Ovary (tissue), 7 donors: ENCODE measurements at regions not wholly inside any gene's neighbourhood (a gene's known extent, or its start where the extent isn't known, plus 50 kb on each side); places are given as distances from the start of the nearest gene placed in this dataset.

ENCODE experiments used
- DNase-seq, 5 donors: peaks; one replicate each; pipeline ENCODE4 v3.0.0-alpha.2; 2019 to 2020
- H3K27ac ChIP-seq, 2 donors: fragments of 200-600 bp; one replicate each; pipeline versions ENCODE4 v1.5.1 to v1.8.0; 2019 to 2022
- H3K27me3 ChIP-seq: fragments of 200-600 bp; one replicate; pipeline ENCODE4 v1.8.0; 2022
- H3K36me3 ChIP-seq: fragments of 200-600 bp; sonication (generic); one replicate; pipeline ENCODE4 v1.5.1; 2019
- H3K4me1 ChIP-seq: one replicate; pipeline ENCODE4 v1.8.1; 2013; ENCODE audit warnings: mild to moderate bottlenecking, moderate library complexity; ENCODE audit not compliant: insufficient read depth
- H3K4me3 ChIP-seq: fragments of 200-600 bp; sonication (generic); one replicate; pipeline ENCODE4 v1.5.1; 2017
- H3K9me3 ChIP-seq, 2 donors: fragments of 200-600 bp in 1 of 2; sonication (generic) in 1 of 2; one replicate each; pipeline versions ENCODE4 v1.5.1 to v1.8.1; 2013 to 2019; ENCODE audit warnings: mild to moderate bottlenecking in 1 of 2, moderate library complexity in 1 of 2
- EP300 ChIP-seq: sonication (generic); formaldehyde crosslinking; IDR thresholded peaks from one replicate; pipeline ENCODE4 v1.6.1; 2017; ENCODE audit warnings: antibody characterized with exemption
- POLR2A ChIP-seq: fragments of 450-650 bp; IDR thresholded peaks from one replicate; pipeline ENCODE4 v1.6.1; 2017; ENCODE audit warnings: antibody characterized with exemption, mild to moderate bottlenecking, moderate library complexity
- WGBS, 3 donors: extraction: QIAGEN DNeasy Blood & Tissue Kit in 1 of 3; methylation state at CpG; one replicate each; pipeline versions ENCODE4 v1.1.5 to v1.1.7; 2013 to 2017; 5-methylcytosine and 5-hydroxymethylcytosine counted together
- intact Hi-C, 4 donors: fragments of 100-400 bp; cut with DNase I; formaldehyde crosslinking; loops; one replicate each; pipeline versions ENCODE4 v1.11.0 to v1.15.1; 2022 to 2023
- TF ChIP-seq, protein P1 (sequence below), 3 donors: fragments of 450-650 bp in 2 of 3; fragments of 200-600 bp in 1 of 3; IDR thresholded peaks; one replicate each; pipeline versions ENCODE4 v1.5.1 to v1.8.0; 2016 to 2022; ENCODE audit warnings: antibody characterized with exemption in 3 of 3, mild to moderate bottlenecking in 1 of 3
- donor health status: DM: no; HTN: no; CAD: no; lungs with moderate emphysema.
- donor health status: DM: no; HTN: no; CAD: no.
- donor health status: Bipolar disorder and iron deficiency.
- donor health status: DM: no; HTN: no; CAD: no.
- donor health status: DM: yes; HTN: yes; CAD: no.

DNA sequence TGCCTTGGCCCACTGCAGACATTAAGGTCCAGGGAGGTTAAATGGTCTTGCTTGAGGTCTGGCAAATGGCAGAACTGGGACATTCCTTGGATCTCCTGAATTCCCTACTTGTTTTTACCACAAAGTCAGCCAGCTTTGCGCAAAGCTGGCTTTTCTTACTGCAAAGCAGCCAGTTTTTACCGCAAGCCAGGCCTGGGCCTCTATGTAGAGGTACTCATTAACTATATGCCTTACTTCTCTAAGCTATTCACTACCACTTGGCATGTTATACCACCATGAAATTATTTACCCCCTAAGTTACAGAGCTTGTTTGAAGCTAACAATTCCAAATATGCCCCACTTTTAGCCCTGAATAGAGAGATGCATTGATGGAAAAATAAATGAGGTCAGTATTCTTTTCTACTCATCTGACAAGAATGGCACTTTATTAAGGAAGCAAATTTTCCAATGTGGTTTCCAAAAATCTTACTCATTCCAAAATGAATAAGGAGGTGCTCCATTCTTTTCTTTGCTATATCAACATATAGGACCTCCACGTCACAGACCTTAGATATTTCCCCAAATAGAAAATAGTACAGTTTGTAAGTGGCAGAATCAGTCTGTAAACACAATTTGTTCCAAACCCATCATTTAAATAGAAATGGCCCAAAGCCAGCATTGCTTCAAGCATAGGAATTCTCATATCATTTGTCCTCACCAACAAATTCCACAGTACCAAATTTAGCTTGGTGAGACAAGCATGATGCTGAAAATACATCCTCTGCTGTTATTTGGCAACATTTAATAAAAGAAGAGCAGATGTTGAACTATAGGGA lies 143.9 kb upstream of the TSC22D1 start:
- no peak for DNase-seq
- no peaks in the 10 kb centered on the region for H3K36me3 ChIP-seq
- no peak overlapping the region for H3K27ac ChIP-seq
- H3K9me3 ChIP-seq = peaks cover 0 to 3% of the 10 kb centered on the region in 2 donors
- peaks cover 1% of the 10 kb centered on the region for H3K4me1 ChIP-seq
- H3K4me3 ChIP-seq = no peak overlapping the region
- no peaks in the 10 kb centered on the region for H3K27me3 ChIP-seq
- 45 to 75% (median 64%) methylated on average over 3 of the region's 3 CpGs for WGBS, 3 donors
- intact Hi-C loops = no loop called here
- TF ChIP-seq EP300 (no peak), POLR2A (no peak)
- TF ChIP-seq, protein P1, sequence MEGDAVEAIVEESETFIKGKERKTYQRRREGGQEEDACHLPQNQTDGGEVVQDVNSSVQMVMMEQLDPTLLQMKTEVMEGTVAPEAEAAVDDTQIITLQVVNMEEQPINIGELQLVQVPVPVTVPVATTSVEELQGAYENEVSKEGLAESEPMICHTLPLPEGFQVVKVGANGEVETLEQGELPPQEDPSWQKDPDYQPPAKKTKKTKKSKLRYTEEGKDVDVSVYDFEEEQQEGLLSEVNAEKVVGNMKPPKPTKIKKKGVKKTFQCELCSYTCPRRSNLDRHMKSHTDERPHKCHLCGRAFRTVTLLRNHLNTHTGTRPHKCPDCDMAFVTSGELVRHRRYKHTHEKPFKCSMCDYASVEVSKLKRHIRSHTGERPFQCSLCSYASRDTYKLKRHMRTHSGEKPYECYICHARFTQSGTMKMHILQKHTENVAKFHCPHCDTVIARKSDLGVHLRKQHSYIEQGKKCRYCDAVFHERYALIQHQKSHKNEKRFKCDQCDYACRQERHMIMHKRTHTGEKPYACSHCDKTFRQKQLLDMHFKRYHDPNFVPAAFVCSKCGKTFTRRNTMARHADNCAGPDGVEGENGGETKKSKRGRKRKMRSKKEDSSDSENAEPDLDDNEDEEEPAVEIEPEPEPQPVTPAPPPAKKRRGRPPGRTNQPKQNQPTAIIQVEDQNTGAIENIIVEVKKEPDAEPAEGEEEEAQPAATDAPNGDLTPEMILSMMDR (IDR thresholded peaks at IDR 0.05) = no peak

DNA sequence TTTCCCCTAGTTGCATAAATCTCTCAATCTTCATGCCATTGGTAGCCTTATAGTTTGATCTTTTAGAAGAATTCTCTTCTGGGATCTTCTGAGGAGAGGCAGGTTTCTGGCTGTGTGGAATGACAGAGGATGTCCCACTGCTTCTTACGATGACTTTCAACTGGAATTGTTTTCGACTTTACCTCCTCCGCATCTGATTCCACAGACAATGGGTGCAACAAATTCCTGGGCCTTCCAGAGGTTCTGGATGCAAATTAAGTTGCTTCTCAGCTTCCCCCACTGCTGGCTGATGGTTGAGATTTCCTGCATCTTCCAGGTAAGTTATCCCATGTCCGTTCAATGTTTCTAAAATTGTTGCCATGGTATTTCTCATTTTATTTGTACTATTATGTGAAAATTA lies 142.3 kb upstream of the TSC22D1 start:
- Histone ChIP-seq H3K36me3 (no peaks in the 10 kb centered on the region), H3K9me3 (peaks cover 0 to 3% of the 10 kb centered on the region in 2 donors), H3K27ac (no peak overlapping the region), H3K27me3 (no peaks in the 10 kb centered on the region), H3K4me1 (peaks cover 5% of the 10 kb centered on the region), H3K4me3 (no peak overlapping the region)
- TF ChIP-seq EP300 = no peak
- no peak for TF ChIP-seq POLR2A
- TF ChIP-seq, protein P1 (IDR thresholded peaks at IDR 0.05) = no peak
- WGBS, 3 donors = 87 to 92% (median 91%) methylated on average over 4 of the region's 4 CpGs
- no peak for DNase-seq
- intact Hi-C loops = no loop called here

DNA sequence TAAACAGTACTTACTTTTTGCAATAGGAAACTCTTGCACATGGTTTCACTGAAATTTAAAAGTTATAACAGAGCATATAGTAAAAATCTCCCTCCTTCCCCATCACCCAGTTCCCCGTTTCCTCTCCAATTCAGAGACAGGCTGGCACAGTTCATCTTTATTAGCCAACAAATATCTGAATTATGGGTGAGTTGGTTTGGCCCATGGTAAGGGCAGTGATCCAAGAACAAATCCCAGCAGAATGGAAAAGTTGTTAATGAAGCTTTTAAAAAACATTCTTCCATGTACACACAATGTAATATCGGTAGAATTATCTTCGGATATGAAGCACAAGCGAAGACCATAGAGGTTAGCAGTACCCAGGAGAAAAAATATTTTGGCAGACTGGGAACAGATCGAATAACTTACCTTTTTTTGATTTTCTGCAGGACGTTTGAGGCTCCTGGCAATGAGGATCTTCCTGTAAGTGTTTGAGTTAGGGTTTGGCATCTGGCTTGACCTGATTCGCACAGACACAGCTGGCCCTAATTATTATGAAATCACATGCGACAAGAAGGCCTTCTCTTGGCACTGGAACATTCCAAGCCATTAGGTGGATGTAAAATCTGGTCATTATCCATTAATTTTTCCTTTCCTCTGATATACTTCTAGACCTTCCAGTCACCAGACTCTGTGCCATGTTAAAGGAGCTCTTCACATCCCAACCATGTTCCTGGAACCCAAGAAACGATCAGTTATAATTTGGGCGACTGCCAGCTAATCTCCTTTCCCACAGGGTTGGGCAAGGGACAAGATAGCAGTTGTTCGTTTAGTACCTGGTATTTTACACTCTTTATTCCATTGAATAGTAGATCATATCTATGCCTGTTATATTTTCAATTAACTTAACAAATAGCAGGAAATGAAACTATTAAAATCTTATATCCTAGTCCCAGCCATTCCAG lies 139.4 kb upstream of the TSC22D1 start:
- no peak overlapping the region for H3K27ac ChIP-seq
- H3K4me1 ChIP-seq = peaks cover 5% of the 10 kb centered on the region
- H3K9me3 ChIP-seq = no peaks in the 10 kb centered on the region
- no peaks in the 10 kb centered on the region for H3K36me3 ChIP-seq
- intact Hi-C loops = no loop called here
- no peaks in the 10 kb centered on the region for H3K27me3 ChIP-seq
- H3K4me3 ChIP-seq = no peak overlapping the region
- WGBS, 3 donors = 36 to 51% (median 38%) methylated on average over 11 of the region's 11 CpGs
- DNase-seq = no peak
- no peak for TF ChIP-seq EP300
- no peak for TF ChIP-seq POLR2A
- TF ChIP-seq, protein P1 (IDR thresholded peaks at IDR 0.05) = no peak

DNA sequence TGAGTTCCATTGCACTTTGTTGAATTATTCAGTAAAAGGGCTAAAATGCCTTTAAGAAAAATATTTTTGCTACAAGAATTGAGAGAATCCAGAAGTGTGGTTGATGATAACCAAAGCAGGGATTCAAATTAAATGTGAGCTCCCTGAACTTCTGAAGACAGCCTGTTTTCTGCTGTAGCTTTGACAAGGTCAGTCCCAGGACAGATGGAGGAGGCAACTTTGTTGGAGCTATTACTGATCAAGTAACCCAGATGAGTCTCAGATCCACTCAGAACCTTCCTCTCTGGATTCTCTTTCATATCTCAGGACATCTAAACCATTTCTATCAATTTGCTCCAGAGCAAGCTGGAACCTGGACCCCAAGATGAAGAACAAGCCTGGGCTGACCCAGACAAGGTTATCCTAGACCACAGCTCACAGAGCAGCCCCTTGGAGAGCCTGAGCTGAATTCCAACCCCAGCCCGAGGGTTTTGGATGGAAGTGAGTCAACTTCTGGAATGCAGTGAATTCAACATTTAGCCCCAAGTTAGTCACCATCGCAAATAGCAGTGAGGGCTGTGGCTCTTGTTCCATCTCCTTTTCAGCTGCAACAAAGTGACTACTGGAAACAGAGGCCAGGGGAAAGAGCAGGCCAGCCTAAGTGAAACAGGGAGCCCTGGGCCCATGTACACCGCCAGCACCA lies 137.8 kb upstream of the TSC22D1 start:
- intact Hi-C loops = no loop called here
- WGBS, 3 donors = 27 to 38% (median 37%) methylated on average over 3 of the region's 3 CpGs
- no peak overlapping the region for H3K27ac ChIP-seq

More for the DNA sequence above, 137.8 kb upstream of the TSC22D1 start:
- TF ChIP-seq POLR2A (no peak), EP300 (no peak)
- TF ChIP-seq, protein P1 (IDR thresholded peaks at IDR 0.05) = no peak
- Histone ChIP-seq H3K36me3 (no peaks in the 10 kb centered on the region), H3K4me1 (peaks cover 5% of the 10 kb centered on the region), H3K4me3 (no peak overlapping the region), H3K9me3 (no peaks in the 10 kb centered on the region), H3K27me3 (no peaks in the 10 kb centered on the region)
- DNase-seq = no peak
